EL (cell line): ENCODE measurements at regions not wholly inside any gene's neighbourhood (a gene's known extent, or its start where the extent isn't known, plus 50 kb on each side); places are given as distances from the start of the nearest gene placed in this dataset.
"Not testable (repeated sequence)": the region's sequence is repeated elsewhere in the genome, so short reads cannot be mapped to it uniquely, and the experiment has no call there.

Experiments used
- DNase-seq: peaks from one replicate; pipeline ENCODE4 v3.0.0-alpha.2; 2016

DNA sequence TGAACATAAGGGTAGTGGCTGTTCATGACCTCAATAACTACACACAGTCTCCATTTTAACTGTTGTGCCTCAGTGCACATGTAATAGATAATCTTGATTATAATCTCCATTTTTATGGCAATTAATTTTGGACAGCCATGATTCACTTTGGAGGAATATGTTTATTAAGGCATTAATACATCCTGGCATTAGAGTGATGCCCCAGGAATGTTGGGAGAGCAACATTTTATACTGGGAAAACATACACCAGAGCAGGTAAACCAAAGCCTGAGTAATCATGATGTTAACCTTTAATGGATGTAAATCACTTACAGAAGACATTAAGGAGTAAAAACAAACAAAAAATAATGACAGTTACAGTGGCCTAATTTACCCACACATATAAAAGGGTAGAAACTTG lies 886.3 kb upstream of the RAG2 start:
- no peak for DNase-seq

DNA sequence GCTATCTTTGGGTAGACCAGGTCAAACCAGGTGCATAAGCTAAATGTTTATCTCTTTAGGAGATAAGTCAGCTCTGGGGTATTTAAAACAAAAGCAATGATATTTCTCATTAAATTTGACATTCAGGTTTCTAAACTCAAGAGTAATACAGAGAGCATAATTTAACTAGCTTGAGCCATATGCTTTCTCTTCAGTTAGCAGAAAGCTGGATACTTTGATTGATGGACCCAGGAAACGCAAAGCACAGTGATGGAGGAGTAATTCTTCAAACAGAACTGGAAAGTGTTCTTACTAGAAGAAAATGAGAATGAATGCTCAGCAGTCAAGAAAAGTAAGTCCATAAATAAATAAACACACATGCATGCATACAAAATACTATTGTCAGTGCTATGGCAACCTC lies 885.7 kb upstream of the RAG2 start:
- no peak for DNase-seq

DNA sequence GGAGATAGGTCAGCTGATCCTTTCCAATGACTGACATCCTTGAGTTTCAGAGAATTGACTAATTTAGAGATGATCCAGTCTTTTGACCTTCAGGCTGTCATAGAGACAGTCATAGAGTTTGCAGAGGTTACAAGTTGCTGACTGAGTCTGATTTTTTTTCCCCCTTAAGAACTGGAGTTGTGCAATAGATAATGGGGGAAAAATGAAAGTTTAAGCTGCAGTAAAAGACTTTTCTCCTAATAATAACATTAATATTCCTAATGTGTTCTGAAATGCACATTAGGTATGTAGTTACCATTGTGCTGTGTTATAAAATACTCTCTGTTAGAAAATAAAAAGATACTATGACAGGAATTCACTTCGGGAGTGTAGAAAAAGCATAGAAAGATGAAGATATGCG lies 876.9 kb upstream of the RAG2 start:
- DNase-seq, result no peak

DNA sequence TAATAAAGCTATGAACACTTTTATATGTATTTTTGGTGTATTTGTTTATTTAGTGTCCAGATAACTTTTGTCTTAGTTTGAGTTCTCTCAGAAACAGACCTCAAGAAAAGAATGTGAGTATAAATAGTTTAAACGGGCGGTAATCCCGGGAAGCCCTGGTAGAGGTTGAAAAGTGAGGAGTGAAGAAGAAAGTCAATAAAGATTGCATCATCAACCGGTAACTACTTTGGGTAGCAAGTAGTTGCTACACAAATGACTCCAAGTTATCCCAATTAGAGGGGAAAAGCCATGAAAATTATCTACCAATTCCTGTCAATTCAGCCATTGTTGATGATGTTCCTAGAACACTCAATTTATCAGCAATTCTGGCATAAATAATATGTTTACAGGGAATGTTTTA lies 870.3 kb upstream of the RAG2 start:
- DNase-seq, result no peak

DNA sequence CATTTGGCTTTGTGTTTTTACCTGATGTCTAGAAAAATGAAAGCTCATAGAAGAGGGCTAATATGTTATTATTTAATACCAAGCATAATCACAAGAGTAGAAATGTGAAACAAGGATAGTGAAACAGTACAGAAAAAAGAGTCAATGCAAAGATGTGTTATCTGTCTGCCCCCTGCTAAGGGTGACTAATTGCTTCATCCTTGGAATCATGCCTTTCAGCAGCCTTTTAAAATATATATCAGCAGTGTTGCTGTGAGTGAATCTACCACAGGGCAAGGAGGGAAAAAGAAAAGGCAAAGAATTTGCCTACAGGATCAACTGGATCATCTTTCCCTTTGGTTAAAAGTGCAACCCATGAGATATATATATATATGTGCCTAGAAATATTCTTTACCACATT lies 867.2 kb upstream of the RAG2 start:
- peak; percentile 36 for DNase-seq

DNA sequence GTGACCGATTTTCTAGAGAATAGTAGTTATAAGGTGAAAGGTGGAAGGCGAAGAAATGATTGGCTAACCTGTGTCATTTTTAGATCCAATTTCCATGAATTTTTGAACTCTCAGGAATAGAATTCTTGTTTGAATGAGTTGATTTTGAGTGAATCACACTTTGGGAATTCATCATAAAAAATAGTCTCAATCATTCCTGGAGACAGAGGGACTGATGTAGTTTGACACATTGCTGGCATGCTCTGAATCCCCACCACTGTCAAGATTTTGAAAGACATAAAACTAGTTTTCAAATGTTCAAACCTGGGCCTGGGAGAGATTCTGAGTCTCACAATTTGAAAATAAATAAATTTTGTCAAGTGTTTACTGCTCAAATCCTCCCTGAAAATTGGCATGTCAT lies 861.4 kb upstream of the RAG2 start:
- DNase-seq, result no peak

DNA sequence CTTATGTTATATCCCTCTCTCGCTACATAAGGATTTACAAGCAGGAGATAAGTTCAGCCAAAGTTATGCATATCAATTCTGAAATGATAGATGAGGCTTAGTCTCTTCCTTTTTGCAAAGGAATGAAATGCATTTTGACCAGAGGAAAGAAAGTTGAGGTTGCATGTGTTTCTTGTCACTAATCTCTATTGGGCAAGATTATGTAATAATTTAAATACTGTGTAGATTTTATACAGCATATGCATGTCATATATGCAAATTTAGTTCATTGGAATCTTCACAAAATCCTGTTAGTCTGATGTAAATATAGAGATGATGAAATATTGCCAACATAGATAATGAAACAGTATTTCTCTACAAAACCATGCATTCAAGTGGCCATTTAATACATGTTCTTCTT lies 858.7 kb upstream of the RAG2 start:
- DNase-seq, result no peak

- DNase-seq, result no peak
These were observed 853.9 kb upstream of the RAG2 start for GRCh38 chr11:37451903-37452302.

GRCh38 chr11:37450613-37451012 lies 852.6 kb upstream of the RAG2 start:
- no peak for DNase-seq

- DNase-seq, result peak; percentile 68
These were observed 851.1 kb upstream of the RAG2 start for GRCh38 chr11:37449146-37449545.

DNA sequence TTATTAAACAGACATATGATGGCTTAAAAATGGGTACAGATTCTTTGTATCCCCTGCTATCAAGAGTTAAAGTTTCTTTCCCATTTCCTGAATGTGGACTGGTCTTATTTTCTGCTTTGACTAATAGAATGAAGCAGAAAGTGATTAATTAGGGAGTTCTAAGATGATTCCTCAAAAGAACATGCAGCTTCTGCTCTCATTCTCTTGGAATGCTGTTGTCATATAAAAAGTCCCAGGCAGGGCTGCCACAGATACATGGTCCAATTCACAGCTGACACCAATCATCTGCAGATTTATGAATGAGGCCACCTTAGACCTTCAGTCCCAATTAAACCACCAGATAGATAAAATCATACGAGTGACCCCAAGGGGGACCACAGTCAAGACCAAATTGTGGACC lies 844.5 kb upstream of the RAG2 start:
- DNase-seq, result peak; percentile 55

GRCh38 chr11:37431633-37432230 lies 833.7 kb upstream of the RAG2 start:
- not testable (repeated sequence) for DNase-seq

- DNase-seq, result not testable (repeated sequence)
These were observed 833.1 kb upstream of the RAG2 start for GRCh38 chr11:37430966-37431632.

DNA sequence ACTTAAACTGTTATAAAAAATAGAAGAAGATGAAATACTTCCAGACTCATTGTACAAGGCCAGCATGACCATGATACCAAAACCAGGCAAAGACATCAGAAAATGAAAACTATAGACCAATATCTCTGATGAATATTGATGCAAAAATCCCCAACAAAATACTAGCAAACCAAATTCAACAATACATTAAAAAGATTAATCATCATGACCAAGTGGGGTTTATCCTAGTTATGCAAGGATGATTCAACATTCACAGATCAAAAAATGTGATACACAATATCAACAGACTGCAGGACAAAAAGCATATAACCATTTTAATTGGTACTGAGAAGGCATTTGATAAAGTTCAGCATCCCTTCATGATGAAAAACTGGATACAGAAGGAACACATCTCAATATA lies 824.5 kb upstream of the RAG2 start:
- peak; percentile 11 for DNase-seq

- DNase-seq, result no peak
These were observed 813.3 kb upstream of the RAG2 start for GRCh38 chr11:37411289-37411688.

- peak; percentile 65 for DNase-seq
These were observed 811.1 kb upstream of the RAG2 start for GRCh38 chr11:37409124-37409523.

GRCh38 chr11:37407461-37407860 lies 809.4 kb upstream of the RAG2 start:
- DNase-seq, result no peak

DNA sequence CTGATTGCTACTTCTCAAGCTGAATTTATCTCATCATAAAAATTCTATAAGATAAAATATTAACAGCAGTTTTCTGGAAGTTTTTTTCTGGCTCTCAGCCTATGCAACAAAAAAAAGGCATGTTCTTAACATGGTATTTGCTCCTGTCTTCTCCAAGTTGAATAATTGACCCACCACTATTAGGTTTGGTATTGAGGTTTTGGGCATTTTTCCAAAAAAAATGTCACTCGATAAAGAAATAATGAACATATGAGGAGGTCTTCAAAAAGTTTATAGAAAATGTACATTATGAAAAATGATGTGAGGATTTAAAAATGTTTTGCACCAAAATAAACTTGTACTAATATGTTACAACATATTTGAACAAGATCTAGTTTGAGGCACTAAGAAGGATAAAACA lies 808.6 kb upstream of the RAG2 start:
- DNase-seq, result no peak

DNA sequence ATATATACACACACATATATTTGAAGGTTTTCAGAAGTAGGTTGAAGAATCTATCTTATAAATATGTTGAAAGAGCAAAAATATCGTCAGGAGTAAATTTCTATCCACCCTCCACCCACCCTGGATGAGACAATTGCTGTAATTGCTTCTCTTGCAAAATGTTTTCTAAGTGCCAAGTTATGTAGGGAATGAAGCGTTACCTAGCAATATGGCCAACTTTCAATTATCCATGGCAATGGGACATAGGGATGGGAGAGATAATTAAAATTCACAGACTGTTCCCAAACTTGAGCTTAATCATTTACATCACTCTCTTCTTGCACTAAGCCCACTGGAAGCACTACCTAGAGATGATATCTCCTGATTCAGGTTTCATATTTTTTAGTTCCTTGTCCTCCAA lies 806.2 kb upstream of the RAG2 start:
- no peak for DNase-seq

GRCh38 chr11:37402663-37403062 lies 804.6 kb upstream of the RAG2 start:
- no peak for DNase-seq

DNA sequence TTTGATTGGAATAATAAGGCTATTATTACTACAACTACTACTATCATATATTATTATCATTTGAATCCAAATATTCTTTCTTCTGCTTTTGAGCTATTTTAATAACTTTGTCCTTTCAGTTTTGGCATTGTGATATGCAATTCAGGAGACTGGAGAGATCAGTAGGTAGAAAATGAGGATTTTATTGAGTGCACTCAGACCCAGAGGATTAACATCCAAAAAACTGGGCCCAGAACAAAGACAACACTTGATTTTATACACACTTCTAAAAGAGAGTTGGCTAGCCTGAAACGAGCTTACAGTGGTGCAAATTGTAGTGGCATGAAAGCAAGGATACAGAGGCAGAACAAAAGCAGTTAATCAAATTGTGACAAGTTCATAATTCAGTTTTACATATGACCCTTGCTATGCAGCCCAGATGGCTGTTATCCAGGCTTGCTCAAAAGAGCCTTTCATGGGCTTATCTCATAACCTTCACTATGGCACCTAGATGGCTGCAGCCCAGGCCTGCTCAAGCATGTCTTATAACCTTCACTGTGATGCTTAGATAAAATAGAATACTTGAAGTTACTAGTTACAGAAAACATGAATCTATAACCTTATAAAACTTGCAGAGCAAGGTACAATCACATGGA lies 796.3 kb upstream of the RAG2 start:
- no peak for DNase-seq

- no peak for DNase-seq
These were observed 793.6 kb upstream of the RAG2 start for GRCh38 chr11:37391615-37392014.

DNA sequence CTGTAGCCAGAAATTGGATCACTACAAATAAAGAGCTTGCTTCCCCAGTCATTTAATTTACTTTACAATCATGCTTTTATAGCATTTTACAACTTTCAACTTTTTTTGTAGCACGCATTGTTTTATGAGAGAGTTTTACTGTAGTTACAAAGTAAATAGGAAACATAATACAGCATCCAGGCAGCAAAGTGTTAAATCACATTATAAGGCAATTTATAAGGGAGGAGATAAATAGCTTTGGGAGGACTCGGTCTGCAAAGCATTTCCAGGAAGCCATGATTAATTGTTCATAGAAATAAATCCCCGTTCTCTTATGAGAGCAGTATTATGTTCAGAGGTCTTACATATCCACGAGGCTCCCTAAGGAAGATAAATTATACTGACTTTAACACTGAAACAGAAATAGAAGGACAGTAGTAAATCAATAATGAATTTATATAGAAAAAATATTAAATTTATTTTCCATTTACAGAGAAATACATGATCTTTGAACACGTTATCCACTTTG lies 792.6 kb upstream of the RAG2 start:
- no peak for DNase-seq

DNA sequence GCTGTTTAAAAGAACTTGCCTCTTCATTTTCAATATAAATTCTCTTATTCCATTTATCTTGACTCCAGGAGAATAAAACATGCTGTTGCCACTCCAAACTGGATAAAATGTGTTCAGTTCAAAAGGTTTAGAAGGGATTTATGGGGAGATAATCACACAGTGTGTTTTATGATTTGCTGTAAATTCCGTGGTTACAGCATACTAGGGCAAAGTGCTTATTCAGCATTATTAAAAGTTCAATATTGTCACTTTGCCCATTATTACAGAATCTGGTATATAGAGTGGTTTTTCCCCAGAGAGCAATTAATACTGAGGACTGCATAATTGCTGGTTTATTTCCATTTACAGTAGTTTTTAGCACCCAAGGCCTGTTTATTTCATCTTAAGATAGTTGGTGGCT lies 780.9 kb upstream of the RAG2 start:
- no peak for DNase-seq

- no peak for DNase-seq
These were observed 774.6 kb upstream of the RAG2 start for GRCh38 chr11:37372667-37373066.
